Vagina (tissue), 2 donors: ENCODE measurements at regions not wholly inside any gene's neighbourhood (a gene's known extent, or its start where the extent isn't known, plus 50 kb on each side); places are given as distances from the start of the nearest gene placed in this dataset.

ENCODE experiments used
- DNase-seq, 2 donors: peaks; one replicate each; pipeline ENCODE4 v3.0.0-alpha.2; 2017; ENCODE audit errors: extremely low spot score in 2 of 2
- H3K27ac ChIP-seq: fragments of 200-600 bp; sonication (generic); one replicate; pipeline ENCODE4 v1.5.1; 2019
- H3K27me3 ChIP-seq: fragments of 200-600 bp; sonication (generic); one replicate; pipeline ENCODE4 v1.5.1; 2019
- H3K36me3 ChIP-seq, 2 donors: fragments of 200-600 bp; sonication (generic); one replicate each; pipeline ENCODE4 v1.5.1; 2017 to 2019
- H3K4me1 ChIP-seq: fragments of 200-600 bp; sonication (generic); one replicate; pipeline ENCODE4 v1.5.1; 2019
- H3K4me3 ChIP-seq, 2 donors: fragments of 200-600 bp; sonication (generic); 1 replicate in 1 of 2; 2 replicates in 1 of 2; pipeline ENCODE4 v1.5.1; 2016 to 2019
- H3K9me3 ChIP-seq: fragments of 200-600 bp; sonication (generic); one replicate; pipeline ENCODE4 v1.5.1; 2019
- CTCF ChIP-seq, 3 experiments: fragments of 450-650 bp in 2 of 3; fragments of 200-600 bp in 1 of 3; sonication (generic) in 1 of 3; IDR thresholded peaks; one replicate each; pipeline ENCODE4 v1.5.1; 2017 to 2019; ENCODE audit warnings: antibody characterized with exemption in 3 of 3, mild to moderate bottlenecking in 2 of 3, moderate library complexity in 2 of 3
- POLR2A ChIP-seq, 2 donors: fragments of 450-650 bp; IDR thresholded peaks; one replicate each; pipeline ENCODE4 v1.6.1; 2017; ENCODE audit warnings: antibody characterized with exemption in 2 of 2, mild to moderate bottlenecking in 2 of 2, moderate library complexity in 2 of 2
- POLR2AphosphoS5 ChIP-seq, 2 donors: sonication (generic); formaldehyde crosslinking; IDR thresholded peaks; one replicate each; pipeline ENCODE4 v1.9.0; 2017; ENCODE audit warnings: antibody characterized with exemption in 2 of 2, mild to moderate bottlenecking in 2 of 2, low read depth in 1 of 2; ENCODE audit not compliant: insufficient read depth in 1 of 2
- intact Hi-C: fragments of 100-400 bp; cut with DNase I; formaldehyde crosslinking; loops from one replicate; pipeline ENCODE4 v1.15.1; 2023

DNA sequence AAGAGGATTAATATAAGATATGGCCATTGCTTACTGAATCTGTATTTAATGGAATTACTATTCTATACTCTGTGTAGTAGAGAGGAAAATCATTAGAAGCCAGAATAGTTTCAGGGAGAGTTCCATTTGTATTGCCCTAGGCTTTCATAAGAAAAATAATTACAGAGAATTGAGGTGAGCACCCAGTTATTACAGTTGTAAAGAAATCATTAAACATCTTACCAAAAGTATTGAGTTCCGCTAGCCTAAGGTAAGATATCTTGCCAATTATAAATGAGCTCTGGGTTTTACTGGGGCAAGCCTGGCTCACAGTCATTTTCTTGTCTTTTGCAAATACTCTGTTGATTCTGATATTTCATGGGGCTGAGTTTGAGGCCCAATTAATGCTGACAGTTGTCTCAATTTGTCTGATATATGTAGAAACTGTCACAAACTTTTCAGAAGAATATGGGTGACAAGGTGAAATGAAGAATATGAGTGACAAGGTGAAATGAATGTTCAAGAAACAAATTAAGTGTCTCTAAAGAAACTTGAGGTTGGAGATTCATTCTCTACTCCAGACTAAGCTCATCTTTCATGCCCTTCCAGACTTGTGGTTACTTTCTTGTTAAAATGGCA lies 127.8 kb downstream of the PTGER3 start:
- intact Hi-C loops, result no loop called here
- no peak for TF ChIP-seq CTCF (IDR thresholded peaks at IDR 0.05)
- no peak for TF ChIP-seq POLR2A (IDR thresholded peaks at IDR 0.05)
- no peak for TF ChIP-seq POLR2AphosphoS5 (IDR thresholded peaks at IDR 0.05; ENCODE audit: insufficient read depth in 1 of 2, low read depth in 1 of 2)

More for the DNA sequence above, 127.8 kb downstream of the PTGER3 start:
- Histone ChIP-seq H3K36me3 (no peaks in the 10 kb centered on the region), H3K9me3 (no peaks in the 10 kb centered on the region), H3K27me3 (no peaks in the 10 kb centered on the region), H3K4me3 (no peak overlapping the region), H3K4me1 (no peaks in the 10 kb centered on the region), H3K27ac (no peak overlapping the region)
- no peak for DNase-seq
